NCI-H526 (cell line): ENCODE measurements at regions not wholly inside any gene's neighbourhood (a gene's known extent, or its start where the extent isn't known, plus 50 kb on each side); places are given as distances from the start of the nearest gene placed in this dataset.
"Not testable (repeated sequence)": the region's sequence is repeated elsewhere in the genome, so short reads cannot be mapped to it uniquely, and the experiment has no call there.

Experiments used
- DNase-seq, 2 experiments: peaks; one replicate each; lab custom pipeline; 2025; lab: John Stamatoyannopoulos, UW

DNA sequence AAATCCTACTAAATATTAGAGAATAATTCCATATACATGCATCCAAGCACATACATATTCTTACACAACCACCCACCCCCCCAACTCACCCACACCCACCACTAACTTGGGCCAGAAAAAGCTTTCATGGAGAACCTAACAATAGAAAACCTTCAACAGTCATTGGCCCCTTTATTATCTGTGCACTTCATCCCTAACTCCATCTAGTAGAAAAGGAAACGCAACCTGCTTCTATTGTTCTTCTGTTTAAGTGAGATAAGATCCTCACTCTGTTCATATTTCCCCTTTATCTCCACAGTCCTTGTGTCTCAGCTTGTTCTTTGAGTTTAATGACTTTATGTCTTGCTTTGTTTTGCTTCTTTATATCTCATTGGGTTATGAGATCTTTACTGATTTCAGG, 1740.2 kb upstream of the CELF4 start:
- no peak for DNase-seq

DNA sequence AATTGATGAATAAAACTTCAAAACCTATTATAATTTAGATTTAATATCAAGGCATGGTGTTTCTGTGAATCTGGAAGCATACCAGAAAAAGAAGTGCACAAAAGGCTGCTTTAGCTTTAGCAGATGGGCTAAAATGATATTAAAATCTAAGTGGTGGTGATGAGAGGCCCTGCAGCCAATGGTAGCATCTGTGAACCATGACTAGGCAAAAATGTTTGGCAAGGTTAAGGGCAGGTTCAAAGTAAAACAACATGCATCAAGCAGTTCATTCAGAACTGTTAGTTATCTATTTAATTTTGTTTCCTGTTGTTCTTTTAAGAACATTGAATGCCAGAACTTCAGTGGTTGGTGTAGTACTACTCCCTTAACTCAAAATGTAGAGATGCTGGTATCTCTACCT, 1736.9 kb upstream of the CELF4 start:
- no peak for DNase-seq

DNA sequence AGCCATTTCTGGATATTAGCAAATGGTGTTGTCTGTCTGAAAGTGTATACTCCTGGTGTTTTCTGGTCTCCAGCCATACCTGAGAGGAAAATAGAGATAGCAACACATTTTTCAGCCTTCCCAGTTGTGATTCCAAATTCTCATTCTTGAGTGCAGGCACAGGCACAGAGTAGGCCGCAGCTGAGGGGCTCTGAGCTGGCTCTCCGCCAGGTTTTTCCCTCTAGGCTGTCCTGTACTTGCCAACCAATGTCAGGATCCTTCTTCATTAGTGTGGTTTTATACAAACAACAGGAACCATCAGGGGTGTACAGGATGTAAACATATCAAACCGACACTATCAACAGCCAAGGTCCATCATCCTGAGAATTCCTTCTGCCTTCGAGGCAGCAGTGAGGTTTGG, 1733.6 kb upstream of the CELF4 start:
- DNase-seq: no peak

DNA sequence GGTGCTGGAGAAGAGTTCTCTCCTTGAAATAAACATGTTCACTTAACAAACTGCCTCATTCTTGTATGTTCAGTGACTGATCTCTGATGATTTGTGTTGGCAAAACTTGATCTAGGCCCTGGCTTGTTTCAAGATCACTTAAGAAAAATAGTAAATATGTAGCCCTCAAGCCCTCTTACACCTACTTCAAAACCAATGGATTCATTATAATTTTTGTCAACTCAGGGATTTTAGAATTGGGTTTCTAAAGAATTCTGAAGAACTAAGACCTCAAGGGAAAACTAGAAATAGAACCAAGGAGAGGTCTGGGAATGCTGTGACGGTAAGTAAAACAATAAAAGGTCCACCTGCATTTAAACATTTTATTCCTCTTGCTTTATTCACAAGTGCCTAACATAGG, 1731.6 kb upstream of the CELF4 start:
- DNase-seq: no peak

DNA sequence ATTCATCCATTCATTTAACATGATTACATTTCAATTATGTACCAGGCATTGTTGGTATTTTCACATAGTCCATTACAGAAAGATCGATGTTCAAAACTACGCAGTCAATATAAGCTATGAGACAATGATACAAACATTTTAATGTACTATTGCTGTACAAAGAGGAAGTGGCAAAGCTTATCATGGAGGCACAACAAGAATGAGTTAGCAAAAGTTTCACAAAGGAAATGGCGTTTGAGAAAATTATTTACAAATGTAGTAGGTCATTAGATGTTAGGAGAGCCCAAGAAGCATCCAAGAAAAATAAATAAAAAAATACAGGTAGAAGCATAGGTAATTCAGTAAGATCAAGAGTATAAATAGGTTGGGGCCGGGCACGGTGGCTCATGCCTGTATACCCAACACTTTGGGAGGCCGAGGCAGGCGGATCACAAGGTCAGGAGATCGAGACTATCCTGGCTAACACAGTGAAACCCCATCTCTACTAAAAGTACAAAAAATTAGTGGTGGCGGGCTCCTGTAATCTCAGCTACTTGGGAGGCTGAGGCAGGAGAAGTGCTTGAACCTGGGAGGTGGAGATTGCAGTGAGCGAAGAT, 1730.8 kb upstream of the CELF4 start:
- no peak for DNase-seq

DNA sequence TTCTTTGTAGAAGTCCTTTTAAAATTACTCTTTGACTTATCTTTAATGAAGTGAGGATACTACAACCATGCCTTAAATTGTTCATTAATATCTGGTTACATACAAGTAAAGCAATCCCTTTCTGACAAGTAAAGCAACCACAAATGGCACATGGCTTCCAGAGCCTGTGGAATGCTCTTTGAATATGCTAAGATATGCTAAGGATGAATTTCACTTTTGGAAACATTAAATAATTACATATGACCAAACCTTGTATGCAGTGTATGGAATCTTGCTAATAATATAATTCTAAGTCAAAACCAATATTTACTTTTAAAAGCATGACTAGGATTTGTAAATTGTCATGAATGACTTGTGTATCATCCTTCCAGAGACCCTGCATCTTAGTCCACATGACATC, 1711.2 kb upstream of the CELF4 start:
- DNase-seq: no peak

DNA sequence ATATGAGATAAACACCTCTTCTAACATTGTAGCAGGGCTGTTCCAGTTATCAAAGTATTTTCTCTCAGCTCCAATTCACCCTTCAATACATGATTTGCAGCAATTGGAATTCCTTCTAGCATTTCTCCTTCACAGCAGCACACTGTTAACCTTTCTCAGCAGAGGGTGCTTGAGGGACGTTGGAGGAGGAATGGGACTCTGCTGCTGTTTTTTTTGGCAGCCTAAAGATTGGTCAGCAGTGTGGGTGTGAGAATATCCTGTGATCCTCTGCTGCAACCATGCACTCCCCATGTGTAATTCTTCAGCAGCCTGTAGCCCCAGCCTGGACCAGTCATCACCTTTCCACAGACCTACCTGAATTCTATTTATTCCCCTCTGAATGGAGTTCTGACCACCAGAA, 1708.9 kb upstream of the CELF4 start:
- DNase-seq: no peak

DNA sequence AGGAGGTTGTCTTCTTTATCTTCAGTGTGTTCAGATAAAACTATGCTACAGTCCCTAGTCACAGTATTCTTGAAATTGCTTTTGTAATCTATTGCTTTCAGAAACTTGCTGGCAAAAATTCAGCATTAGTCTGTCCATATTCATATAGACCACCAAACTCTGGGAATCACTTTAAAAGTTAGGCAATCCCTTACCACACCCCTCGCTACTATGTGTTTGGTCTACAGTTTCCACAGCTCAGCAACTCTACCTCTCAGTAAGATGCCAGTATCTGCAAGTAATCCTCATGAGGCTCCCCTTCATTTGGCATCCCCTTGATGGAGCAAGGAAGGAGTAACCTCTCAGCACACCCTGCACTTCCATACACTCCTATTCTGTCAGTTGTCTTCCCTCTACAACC, 1706.6 kb upstream of the CELF4 start:
- no peak for DNase-seq

DNA sequence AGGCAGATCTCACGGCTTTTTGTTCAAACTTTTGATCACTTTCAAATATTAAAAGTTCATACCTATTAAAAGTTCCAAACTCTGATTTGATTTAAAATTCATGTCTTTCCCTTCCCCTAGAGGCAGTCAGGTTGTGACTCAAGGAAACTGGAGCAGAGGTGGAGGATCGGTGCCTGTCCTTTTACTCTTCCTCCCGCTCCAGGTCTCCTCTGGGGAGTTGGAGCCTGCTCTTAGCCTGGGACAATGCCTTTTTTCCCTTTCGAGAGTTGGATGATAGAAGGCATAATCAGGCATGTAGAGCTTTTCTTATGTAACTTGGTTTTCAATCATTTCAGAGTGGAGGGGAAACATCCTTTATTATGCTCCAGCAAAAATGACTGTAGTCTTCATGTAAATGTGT, 1706.1 kb upstream of the CELF4 start:
- no peak for DNase-seq

DNA sequence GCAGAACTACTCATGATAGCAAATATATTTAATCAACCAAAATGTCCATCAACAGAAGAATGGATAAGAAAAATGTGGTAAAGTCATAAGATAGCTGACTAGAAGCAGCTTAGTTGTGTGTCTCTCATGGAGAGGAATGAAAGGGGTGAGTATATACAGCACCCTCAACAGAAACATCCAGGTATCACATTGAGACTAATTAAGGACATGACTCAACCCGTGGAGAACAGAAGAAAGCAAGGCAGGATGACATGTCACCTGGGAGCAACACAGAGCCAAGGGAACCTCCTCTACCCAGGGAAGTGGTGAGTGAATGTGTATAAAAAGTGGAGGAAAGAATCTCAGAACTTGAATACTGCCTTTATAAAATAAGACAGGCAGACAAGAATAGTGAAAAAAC, 1695.0 kb upstream of the CELF4 start:
- no peak for DNase-seq

DNA sequence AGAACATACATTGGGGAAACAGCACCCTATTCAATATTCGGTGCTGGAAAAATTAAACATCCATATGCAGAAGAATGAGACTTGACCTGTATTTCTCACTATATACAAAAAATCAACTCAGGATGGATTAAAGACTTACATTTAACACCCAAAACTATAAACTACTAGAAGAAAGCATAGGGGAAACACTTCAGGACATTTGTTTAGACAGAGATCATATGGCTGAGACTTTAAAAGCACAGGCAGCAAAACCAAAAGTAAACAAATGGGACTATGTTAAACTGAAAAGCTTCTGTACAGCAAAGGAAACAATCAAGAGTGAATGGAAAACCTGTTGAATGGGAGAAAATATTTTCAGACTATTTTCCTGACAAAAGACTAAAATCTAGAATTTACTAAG, 1694.1 kb upstream of the CELF4 start:
- no peak for DNase-seq

DNA sequence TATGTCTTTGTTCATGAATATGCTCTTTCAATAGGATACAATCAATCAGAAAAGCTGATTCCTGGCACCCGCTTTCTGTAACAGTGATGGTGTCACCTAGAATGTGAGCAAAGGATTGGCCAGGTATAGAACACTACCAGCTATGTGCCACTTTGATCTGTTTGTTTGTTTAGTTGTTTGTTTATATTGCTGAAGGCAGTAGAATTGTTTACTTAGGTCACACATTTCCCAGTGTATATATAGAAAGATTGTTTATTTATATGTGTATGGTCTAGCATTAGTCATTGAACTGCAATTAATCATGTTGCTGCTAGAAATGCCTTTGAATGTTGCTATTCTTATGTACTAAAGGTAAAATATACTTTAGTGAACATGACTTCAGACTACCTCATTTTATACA, 1678.6 kb upstream of the CELF4 start:
- DNase-seq: no peak

DNA sequence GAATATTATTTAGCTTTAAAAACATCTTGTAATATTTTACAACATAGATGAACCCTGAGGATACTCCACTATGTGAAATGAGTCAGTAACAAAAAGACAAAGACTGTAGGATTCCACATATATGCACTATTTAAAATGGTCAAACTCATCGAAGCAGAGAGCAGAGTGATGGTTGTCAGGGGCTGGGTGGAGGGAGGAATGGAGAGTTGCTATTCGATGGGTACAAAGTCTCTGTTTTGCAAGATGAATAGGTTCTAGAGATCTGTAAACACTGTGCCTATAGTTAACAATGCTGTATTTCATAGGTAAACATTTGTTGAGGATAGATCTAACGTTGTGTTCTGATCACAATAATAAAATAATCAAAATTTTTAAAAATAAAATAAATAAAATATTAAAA, 1675.9 kb upstream of the CELF4 start:
- DNase-seq: no peak

DNA sequence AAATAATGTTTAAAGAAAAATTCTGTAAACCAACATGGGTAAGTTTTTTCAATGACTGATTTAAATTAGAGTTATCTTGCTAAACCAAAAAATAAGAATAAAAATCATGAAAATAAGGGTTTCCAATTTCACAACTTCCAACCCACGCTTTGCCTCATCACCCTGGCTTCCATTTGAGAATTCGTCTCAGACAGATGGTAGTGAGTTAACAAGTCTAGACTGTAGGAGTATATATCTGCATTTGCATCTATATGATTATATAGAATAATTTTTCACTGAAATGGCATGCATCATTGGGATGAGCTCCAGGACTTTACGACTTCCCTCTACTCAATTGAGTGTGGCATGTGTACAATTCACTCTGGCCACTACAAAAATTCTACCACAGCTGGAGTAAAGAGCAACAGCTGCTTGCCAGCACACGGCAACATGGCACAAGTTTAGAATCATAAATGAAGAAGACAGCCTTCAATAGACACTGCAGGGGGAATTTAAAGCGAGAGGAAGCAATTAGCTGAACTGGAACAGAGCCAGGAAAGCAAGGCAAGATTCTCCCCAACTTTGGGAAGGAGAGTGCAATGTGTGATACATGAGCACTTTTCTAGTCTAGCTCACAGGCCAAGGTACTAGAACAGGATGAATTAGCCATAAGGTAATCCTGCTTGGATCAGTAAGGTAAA, 1673.5 kb upstream of the CELF4 start:
- DNase-seq: no peak

DNA sequence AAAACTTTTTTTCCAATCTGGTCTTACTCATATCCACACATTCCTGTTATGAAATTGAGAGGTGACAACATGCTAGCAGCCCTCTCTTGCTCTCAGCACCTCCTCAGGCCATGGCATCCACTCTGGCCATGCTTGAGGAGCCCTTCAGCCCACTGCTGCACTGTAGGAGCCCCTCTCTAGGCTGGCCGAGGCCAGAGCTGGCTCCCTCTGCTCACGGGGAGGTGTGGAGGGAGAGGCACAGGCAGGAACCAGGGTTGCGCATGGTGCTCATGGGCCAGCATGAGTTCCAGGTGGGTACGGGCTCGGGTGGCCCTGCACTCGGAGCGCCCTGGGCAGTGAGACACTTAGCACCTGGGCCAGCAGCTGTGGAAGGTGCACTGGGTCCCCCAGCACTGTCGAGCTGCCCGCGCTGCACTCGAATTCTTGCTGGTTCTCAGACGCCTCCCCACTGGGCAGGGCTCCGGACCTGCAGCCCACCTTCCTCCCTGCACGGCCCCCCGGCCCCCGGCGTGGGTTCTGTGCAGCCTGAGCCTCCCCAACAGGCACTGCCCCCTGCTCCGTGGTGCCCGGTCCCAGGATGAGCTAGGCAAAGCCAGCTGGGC, 1669.6 kb upstream of the CELF4 start:
- no peak for DNase-seq

DNA sequence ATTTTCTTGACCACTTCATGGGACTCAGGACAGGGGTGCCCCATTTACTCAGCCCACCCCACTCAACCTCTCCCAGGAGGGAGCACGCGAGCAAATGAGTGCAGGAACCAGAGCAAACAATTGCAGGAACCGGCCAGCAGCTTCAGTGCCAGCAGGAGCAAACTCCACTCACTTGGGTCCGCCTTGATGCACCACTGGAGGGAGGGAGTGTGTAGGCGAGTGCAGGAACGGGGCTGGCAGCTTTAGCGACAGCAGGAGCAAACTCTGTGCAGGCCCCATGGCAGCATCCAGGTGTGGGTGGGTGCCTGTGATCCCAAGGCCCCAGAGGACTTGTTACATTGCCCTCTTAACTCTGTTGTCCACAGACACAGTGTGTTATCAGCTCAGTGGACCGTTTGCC, 1667.3 kb upstream of the CELF4 start:
- DNase-seq: no peak

DNA sequence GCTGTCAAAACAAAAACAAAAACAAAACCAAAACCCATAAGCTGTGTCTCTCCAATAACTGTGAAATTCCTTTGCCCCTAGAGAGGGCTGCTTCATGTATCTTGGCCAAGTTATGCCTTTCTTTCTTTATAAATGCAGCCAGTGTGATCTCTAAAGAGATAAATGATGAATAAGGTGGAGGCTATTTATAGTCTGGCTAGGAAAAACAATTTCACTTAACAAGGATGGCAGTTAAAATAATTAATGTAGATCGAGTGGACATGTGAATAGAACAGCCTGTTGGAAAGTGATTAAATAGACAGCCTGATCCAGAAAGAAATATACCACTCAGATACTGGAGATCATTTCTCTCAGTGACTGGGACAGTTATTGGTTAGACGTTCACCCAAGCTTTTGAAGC, 1666.9 kb upstream of the CELF4 start:
- no peak for DNase-seq

DNA sequence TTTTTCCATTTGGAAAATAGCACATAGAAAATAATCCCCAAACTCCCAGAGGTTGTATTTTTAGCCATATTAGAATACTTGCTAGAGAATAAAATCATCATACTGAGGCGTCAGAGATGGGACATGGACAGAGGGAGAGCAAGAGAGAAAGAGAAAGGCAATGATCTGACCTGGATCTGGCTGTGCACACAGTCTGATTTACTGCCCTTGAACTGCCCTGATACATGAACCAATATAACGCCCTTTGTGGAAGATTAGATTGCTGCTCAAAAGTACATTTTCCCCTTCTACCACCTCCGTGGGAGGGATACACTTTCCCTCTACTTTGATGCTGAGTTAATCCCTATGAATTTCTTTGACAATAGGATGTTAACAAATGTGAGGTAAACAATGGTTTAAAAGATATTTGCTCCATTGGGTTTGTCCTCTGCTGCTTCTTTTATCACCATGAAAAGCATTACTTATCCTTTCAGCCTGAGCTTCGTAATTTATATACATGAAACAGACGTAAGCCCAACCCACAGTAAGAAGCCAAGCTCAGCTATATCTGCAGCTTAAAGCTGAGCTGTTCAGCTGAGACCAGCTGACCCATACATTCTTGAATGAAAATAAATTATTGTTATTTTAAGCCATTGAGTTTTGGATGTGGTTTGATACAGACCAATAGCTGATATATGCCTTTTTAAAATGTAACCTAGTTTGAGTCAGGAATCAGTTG, 1664.6 kb upstream of the CELF4 start:
- DNase-seq: no peak

DNA sequence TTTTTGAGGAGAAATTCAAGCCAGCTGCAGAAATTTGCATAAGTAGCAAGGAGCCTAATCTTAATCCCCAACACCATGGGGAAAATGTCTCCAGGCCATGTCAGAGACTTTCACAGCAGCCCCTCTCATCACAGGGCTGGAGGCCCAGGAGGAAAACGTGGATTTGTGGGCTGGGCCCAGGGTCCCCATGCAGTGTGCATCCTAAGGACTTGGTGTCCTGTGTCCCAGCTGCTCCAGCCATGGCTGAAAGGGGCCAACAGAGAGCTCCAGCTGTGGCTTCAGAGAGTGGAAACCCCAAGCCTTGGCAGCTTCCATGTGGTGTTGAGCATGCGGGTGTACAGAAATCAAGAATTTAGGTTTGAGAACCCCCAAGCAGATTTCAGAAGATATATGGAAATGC, 1662.2 kb upstream of the CELF4 start:
- DNase-seq: not testable (repeated sequence)

DNA sequence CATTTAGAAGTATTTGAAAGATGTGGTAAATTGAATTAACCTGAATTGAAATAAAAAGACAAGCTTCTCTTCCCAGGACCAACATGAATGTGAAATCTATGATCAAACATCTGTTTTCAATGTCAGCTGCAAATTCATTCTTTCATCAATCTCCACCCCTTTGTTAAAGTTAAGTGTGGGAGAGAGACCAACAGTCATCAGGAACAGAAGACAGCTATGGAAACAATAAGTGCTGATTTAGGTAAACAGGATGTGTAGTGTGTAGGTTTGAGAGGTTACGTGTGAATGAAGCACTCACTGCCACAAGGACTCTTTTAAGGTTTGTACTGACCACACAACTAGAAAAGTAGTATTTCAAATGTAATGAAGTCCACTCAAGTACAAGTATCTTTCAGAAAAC, 1659.8 kb upstream of the CELF4 start:
- DNase-seq: no peak

DNA sequence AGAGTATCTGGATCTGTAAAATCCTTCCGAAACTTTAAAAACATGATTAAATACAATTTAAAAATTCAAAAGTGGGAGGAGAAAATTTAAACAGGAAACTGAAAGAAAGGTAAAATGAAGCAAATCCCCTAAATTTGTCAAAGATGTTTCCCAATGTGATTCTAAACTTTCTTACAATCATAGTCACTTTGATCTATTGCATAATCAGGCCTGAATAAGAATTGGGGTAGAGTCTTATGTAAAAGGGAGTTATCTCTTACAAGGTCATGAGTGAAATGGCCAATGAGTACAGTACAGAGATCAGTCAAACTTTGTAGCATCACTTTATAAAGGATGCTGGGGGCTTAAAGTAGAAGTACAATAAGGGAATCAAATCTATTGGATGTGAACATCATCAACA, 1657.7 kb upstream of the CELF4 start:
- no peak for DNase-seq

DNA sequence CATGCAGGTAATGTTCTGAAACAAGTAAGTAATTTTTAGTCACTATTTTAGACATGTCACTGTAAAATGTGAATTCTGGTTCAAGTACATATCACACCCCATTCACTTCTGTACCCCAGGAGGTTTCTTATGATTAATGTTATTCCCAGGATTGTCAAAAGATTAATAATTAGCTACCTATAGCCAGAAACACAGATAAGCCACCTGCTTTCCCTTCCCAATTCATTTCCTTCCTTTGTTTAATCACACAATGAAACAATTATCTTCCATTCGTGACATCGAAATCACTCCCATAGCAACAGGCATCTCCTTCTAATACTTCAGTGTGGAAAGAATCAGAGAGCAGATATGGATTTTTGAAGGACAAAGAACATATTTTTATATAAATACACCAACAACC, 1650.3 kb upstream of the CELF4 start:
- DNase-seq: no peak

DNA sequence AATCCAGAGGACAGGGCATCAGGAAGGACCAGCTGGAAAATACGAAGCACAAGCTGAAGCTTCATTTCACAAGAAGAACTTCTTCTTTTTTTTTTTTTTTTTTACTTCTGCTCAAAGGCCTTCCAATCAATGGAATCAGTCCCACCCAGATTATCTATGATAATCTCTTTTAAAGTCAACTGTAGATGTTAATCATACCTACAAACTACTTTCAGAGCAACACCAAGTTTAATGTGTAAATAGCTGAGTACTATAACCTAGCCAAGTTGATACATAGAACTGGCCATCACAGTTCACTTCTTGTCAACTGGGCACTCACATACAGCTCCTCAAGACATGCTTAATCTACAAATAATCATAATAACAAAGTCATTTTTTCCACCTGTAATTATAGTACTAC, 1645.9 kb upstream of the CELF4 start:
- no peak for DNase-seq
